H9 (cell line): ENCODE measurements at regions not wholly inside any gene's neighbourhood (a gene's known extent, or its start where the extent isn't known, plus 50 kb on each side); places are given as distances from the start of the nearest gene placed in this dataset.
"Not testable (repeated sequence)": the region's sequence is repeated elsewhere in the genome, so short reads cannot be mapped to it uniquely, and the experiment has no call there.

ENCODE experiments used
- DNase-seq: peaks from one replicate; pipeline ENCODE4 v3.0.0-alpha.2; 2017
- H2AFZ ChIP-seq: one replicate; pipeline ENCODE4 v1.6.1; 2013; ENCODE audit warnings: mild to moderate bottlenecking, low read length, control low read depth, moderate library complexity
- H2AK5ac ChIP-seq: 2 replicates; pipeline ENCODE4 v1.6.1; 2013; ENCODE audit warnings: low read length, control low read depth, mixed read lengths; ENCODE audit not compliant: insufficient read length
- H2BK120ac ChIP-seq: one replicate; pipeline ENCODE4 v1.6.1; 2013; ENCODE audit warnings: low read depth, mild to moderate bottlenecking, low read length, control low read depth, inconsistent platforms; ENCODE audit not compliant: poor library complexity, severe bottlenecking
- H2BK12ac ChIP-seq: 2 replicates; pipeline ENCODE4 v1.6.1; 2013; ENCODE audit warnings: low read length, control low read depth, mixed read lengths, low read depth; ENCODE audit not compliant: insufficient read length
- H2BK15ac ChIP-seq: 2 replicates; pipeline ENCODE4 v1.6.1; 2013; ENCODE audit warnings: low read depth, low read length, control low read depth
- H2BK20ac ChIP-seq: one replicate; pipeline ENCODE4 v1.6.1; 2013; ENCODE audit warnings: low read depth, mild to moderate bottlenecking, low read length, control low read depth, inconsistent platforms; ENCODE audit not compliant: poor library complexity, severe bottlenecking
- H2BK5ac ChIP-seq: 2 replicates; pipeline ENCODE4 v1.6.1; 2013; ENCODE audit warnings: low read length, control low read depth, mixed read lengths; ENCODE audit not compliant: insufficient read length
- H3K14ac ChIP-seq: 2 replicates; pipeline ENCODE4 v1.6.1; 2013; ENCODE audit warnings: low read length, control low read depth; ENCODE audit not compliant: insufficient read depth
- H3K18ac ChIP-seq: 2 replicates; pipeline ENCODE4 v1.6.1; 2013; ENCODE audit warnings: low read depth, mild to moderate bottlenecking, mixed read lengths, low read length, control low read depth; ENCODE audit not compliant: insufficient read length
- H3K23ac ChIP-seq: 2 replicates; pipeline ENCODE4 v1.6.1; 2013; ENCODE audit warnings: low read length, control low read depth, mixed read lengths, low read depth; ENCODE audit not compliant: insufficient read length
- H3K23me2 ChIP-seq: 2 replicates; pipeline ENCODE4 v1.6.1; 2013; ENCODE audit warnings: low read depth, mild to moderate bottlenecking, mixed read lengths, low read length, control low read depth; ENCODE audit not compliant: insufficient read length, poor library complexity, severe bottlenecking
- H3K27ac ChIP-seq: 2 replicates; pipeline ENCODE4 v1.5.1; 2013; ENCODE audit warnings: low read length, control low read depth, mixed read lengths, low read depth; ENCODE audit not compliant: insufficient read length
- H3K27me3 ChIP-seq: 2 replicates; pipeline ENCODE4 v1.6.1; 2013; ENCODE audit warnings: low read length, control low read depth, inconsistent platforms; ENCODE audit not compliant: insufficient read depth
- H3K4ac ChIP-seq: 2 replicates; pipeline ENCODE4 v1.6.1; 2013; ENCODE audit warnings: low read depth, mild to moderate bottlenecking, control low read depth, inconsistent platforms, low read length, moderate library complexity
- H3K4me1 ChIP-seq: 2 replicates; pipeline ENCODE4 v1.6.1; 2013; ENCODE audit warnings: low read length, control low read depth, inconsistent platforms; ENCODE audit not compliant: insufficient read depth
- H3K4me2 ChIP-seq: 2 replicates; pipeline ENCODE4 v1.6.1; 2013; ENCODE audit warnings: low read length, control low read depth, mixed read lengths; ENCODE audit not compliant: insufficient read length, insufficient read depth
- H3K56ac ChIP-seq: 2 replicates; pipeline ENCODE4 v1.6.1; 2013; ENCODE audit warnings: low read depth, mild to moderate bottlenecking, mixed read lengths, low read length, control low read depth; ENCODE audit not compliant: insufficient read length
- H3K79me1 ChIP-seq: 2 replicates; pipeline ENCODE4 v1.6.1; 2013; ENCODE audit warnings: low read depth, mild to moderate bottlenecking, moderate library complexity, low read length, control low read depth, inconsistent platforms; ENCODE audit not compliant: insufficient read depth, poor library complexity, severe bottlenecking
- H3K79me2 ChIP-seq: 2 replicates; pipeline ENCODE4 v1.6.1; 2013; ENCODE audit warnings: low read length, control low read depth, inconsistent platforms; ENCODE audit not compliant: insufficient read depth
- H3K9ac ChIP-seq: 2 replicates; pipeline ENCODE4 v1.6.1; 2013; ENCODE audit warnings: low read length, control low read depth, mixed read lengths; ENCODE audit not compliant: insufficient read length; ENCODE audit errors: extremely low read depth
- H3K9me3 ChIP-seq: one replicate; pipeline ENCODE4 v1.6.1; 2013; ENCODE audit warnings: low read depth, low read length, inconsistent platforms; ENCODE audit not compliant: control insufficient read depth
- H3T11ph ChIP-seq: one replicate; pipeline ENCODE4 v1.6.1; 2013; ENCODE audit warnings: mild to moderate bottlenecking, low read length, control low read depth, inconsistent platforms
- H4K20me1 ChIP-seq: one replicate; pipeline ENCODE4 v1.6.1; 2013; ENCODE audit not compliant: control insufficient read depth, insufficient read length, insufficient read depth
- H4K5ac ChIP-seq: 2 replicates; pipeline ENCODE4 v1.6.1; 2013; ENCODE audit warnings: low read depth, mild to moderate bottlenecking, mixed read lengths, low read length, control low read depth; ENCODE audit not compliant: insufficient read length
- H4K8ac ChIP-seq: replicated peaks from 2 replicates; pipeline ENCODE4 v1.6.1; 2013; ENCODE audit warnings: low read length, control low read depth, mixed read lengths, low read depth; ENCODE audit not compliant: insufficient read length
- H4K91ac ChIP-seq: 2 replicates; pipeline ENCODE4 v1.6.1; 2013; ENCODE audit warnings: low read depth, mild to moderate bottlenecking, moderate library complexity, mixed read lengths, low read length, control low read depth; ENCODE audit not compliant: insufficient read length
- H3K27ac Mint-ChIP-seq, 3 experiments: 2 replicates in 2 of 3; 3 replicates in 1 of 3; pipeline ENCODE4 v1.8.0; 2020 to 2021; ENCODE audit warnings: mixed read lengths in 3 of 3, mild to moderate bottlenecking in 1 of 3, moderate library complexity in 1 of 3
- H3K27me3 Mint-ChIP-seq: 2 replicates; pipeline ENCODE4 v1.8.0; 2021; ENCODE audit warnings: low read depth, mild to moderate bottlenecking, moderate library complexity, mixed read lengths
- H3K36me3 Mint-ChIP-seq, 3 experiments: 2 replicates in 2 of 3; 3 replicates in 1 of 3; pipeline ENCODE4 v1.8.0; 2020 to 2021; ENCODE audit warnings: low read depth in 3 of 3, mixed read lengths in 3 of 3; ENCODE audit not compliant: insufficient read depth in 1 of 3
- H3K4me1 Mint-ChIP-seq, 2 experiments: 2 replicates each; pipeline ENCODE4 v1.8.0; 2020; ENCODE audit warnings: mixed read lengths in 2 of 2
- H3K4me3 Mint-ChIP-seq, 2 experiments: 2 replicates in 1 of 2; 3 replicates in 1 of 2; pipeline ENCODE4 v1.8.0; 2020 to 2021; ENCODE audit warnings: mild to moderate bottlenecking in 2 of 2, mixed read lengths in 2 of 2, moderate library complexity in 1 of 2
- H3K9me3 Mint-ChIP-seq, 2 experiments: 2 replicates in 1 of 2; 3 replicates in 1 of 2; pipeline ENCODE4 v1.8.0; 2020; ENCODE audit warnings: mild to moderate bottlenecking in 2 of 2, mixed read lengths in 2 of 2, moderate library complexity in 1 of 2
- WGBS: extraction: QIAGEN DNeasy Blood & Tissue Kit; methylation state at CpG from one replicate; pipeline ENCODE4 v1.1.7; 2013; ENCODE audit warnings: missing lambda C conversion rate, low lambda C conversion rate, mixed read lengths; ENCODE audit not compliant: insufficient read length; ENCODE audit errors: extremely low coverage; 5-methylcytosine and 5-hydroxymethylcytosine counted together
- TF ChIP-seq, protein P1 (sequence below): fragments of 200-600 bp; sonication (generic); conservative IDR thresholded peaks from 3 replicates; pipeline ENCODE4 v1.8.0; 2021; ENCODE audit warnings: antibody characterized with exemption, mild to moderate bottlenecking

DNA sequence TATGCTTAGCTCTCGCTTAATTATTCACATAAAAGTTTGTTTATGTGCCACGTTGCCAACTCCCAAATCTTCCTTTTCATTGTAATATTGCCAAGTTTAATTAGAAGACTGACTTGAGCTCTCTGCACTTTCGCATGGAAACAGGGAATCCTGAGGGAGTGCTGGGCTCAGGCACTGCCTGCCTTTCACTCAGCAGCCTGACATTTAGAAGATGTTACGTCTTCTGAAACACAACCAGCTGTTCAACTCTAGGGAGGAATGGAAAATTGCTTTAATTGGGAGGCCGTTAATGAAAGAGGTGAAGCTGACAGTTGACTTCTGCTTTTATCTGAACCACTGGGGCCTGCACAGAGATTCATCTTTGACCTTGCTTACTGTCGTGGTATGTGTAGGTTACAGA lies 77.4 kb upstream of the MTHFD1L start:
- Histone ChIP-seq H4K5ac (no peak overlapping the region), H3K14ac (no peak overlapping the region), H3K79me2 (no peaks in the 10 kb centered on the region), H3K56ac (no peak overlapping the region), H4K8ac (no peak overlapping the region), H4K20me1 (no peaks in the 10 kb centered on the region), H3K9me3 (no peaks in the 10 kb centered on the region), H3K4me1 (no peaks in the 10 kb centered on the region), H3K23ac (no peak overlapping the region), H2BK20ac (no peak overlapping the region), H2BK5ac (no peak overlapping the region), H3K4ac (no peak overlapping the region), H2BK12ac (no peak overlapping the region), H3K4me2 (no peak overlapping the region), H2AK5ac (no peak overlapping the region), H2AFZ (no peak overlapping the region), H4K91ac (no peak overlapping the region), H3K9ac (no peak overlapping the region), H3K27ac (no peak overlapping the region), H3K18ac (no peak overlapping the region), H2BK15ac (no peak overlapping the region), H3T11ph (no peak overlapping the region), H3K27me3 (no peaks in the 10 kb centered on the region), H2BK120ac (no peak overlapping the region), H3K79me1 (no peaks in the 10 kb centered on the region), H3K23me2 (no peaks in the 10 kb centered on the region)
- Mint-ChIP-seq H3K27ac (no peak overlapping the region), H3K4me1 (no peaks in the 10 kb centered on the region), H3K27me3 (no peaks in the 10 kb centered on the region; the same call in 1 of the 2 replicates), H3K36me3 (no peaks in the 10 kb centered on the region; a peak in 1 of 7 replicates), H3K9me3 (no peaks in the 10 kb centered on the region), H3K4me3 (no peak overlapping the region)
- no peak for DNase-seq
- TF ChIP-seq, protein P1, sequence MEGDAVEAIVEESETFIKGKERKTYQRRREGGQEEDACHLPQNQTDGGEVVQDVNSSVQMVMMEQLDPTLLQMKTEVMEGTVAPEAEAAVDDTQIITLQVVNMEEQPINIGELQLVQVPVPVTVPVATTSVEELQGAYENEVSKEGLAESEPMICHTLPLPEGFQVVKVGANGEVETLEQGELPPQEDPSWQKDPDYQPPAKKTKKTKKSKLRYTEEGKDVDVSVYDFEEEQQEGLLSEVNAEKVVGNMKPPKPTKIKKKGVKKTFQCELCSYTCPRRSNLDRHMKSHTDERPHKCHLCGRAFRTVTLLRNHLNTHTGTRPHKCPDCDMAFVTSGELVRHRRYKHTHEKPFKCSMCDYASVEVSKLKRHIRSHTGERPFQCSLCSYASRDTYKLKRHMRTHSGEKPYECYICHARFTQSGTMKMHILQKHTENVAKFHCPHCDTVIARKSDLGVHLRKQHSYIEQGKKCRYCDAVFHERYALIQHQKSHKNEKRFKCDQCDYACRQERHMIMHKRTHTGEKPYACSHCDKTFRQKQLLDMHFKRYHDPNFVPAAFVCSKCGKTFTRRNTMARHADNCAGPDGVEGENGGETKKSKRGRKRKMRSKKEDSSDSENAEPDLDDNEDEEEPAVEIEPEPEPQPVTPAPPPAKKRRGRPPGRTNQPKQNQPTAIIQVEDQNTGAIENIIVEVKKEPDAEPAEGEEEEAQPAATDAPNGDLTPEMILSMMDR, result no peak
- WGBS, result no CpG with 5 or more reads among the region's 6 CpGs

DNA sequence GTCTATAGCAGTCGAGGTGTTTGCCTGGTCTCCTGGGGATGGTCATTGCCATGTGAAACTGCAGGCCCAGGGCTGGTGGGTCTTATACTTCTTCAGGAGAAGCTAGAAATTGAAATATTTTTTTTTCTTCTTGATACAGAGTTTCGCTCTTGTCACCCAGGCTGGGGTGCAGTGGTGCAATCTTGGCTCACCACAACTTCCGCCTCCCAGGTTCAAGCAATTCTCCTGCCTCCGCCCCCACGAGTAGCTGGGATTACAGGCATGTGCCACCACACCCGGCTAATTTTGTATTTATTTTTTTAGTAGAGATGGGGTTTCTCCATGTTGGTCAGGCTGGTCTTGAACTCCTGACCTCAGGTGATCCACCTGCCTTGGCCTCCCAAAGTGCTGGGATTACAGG lies 75.6 kb upstream of the MTHFD1L start:
- not testable (repeated sequence) for H3K9ac ChIP-seq, H3K4me1 Mint-ChIP-seq, H2BK20ac ChIP-seq, H3K23me2 ChIP-seq, H3K79me2 ChIP-seq, H2BK12ac ChIP-seq, H2AFZ ChIP-seq, H3K4me1 ChIP-seq, H4K20me1 ChIP-seq, H3K4me3 Mint-ChIP-seq, H4K5ac ChIP-seq, H3K79me1 ChIP-seq, H3K4ac ChIP-seq, H3K27me3 Mint-ChIP-seq, H3K4me2 ChIP-seq, H3K9me3 Mint-ChIP-seq, H3T11ph ChIP-seq, DNase-seq, H2BK15ac ChIP-seq, H3K56ac ChIP-seq, H3K18ac ChIP-seq, H3K27me3 ChIP-seq, H4K91ac ChIP-seq, H4K8ac ChIP-seq, H2AK5ac ChIP-seq, H3K23ac ChIP-seq, H3K27ac Mint-ChIP-seq, H3K27ac ChIP-seq, H2BK120ac ChIP-seq, H3K14ac ChIP-seq, H3K36me3 Mint-ChIP-seq, H3K9me3 ChIP-seq, H2BK5ac ChIP-seq
- WGBS, result no CpG with 5 or more reads among the region's 6 CpGs
